ENCODE measurements at regions not wholly inside any gene's neighbourhood (a gene's known extent, or its start where the extent isn't known, plus 50 kb on each side); places are given as distances from the start of the nearest gene placed in this dataset.

- H3K4me1 Mint-ChIP-seq: no peaks in the 10 kb centered on the region
- H3K4me3 Mint-ChIP-seq: no peak overlapping the region
- no peak for DNase-seq
- H3K27ac Mint-ChIP-seq: no peak overlapping the region
- no peaks in the 10 kb centered on the region for H3K36me3 Mint-ChIP-seq (ENCODE audit: low read depth)
- no peak for TF ChIP-seq CTCF (IDR thresholded peaks at IDR 0.05)
- no peaks in the 10 kb centered on the region for H3K9me3 Mint-ChIP-seq
- no peaks in the 10 kb centered on the region for H3K27me3 Mint-ChIP-seq (ENCODE audit: low read depth, poor library complexity)
These were observed 83.9 kb downstream of the CCNA1 start for GRCh38 chr13:36516225-36516624.

- TF ChIP-seq CTCF (IDR thresholded peaks at IDR 0.05): no peak
- DNase-seq: no peak
- H3K9me3 Mint-ChIP-seq: no peaks in the 10 kb centered on the region
- H3K36me3 Mint-ChIP-seq (ENCODE audit: low read depth): no peaks in the 10 kb centered on the region
- H3K4me1 Mint-ChIP-seq: no peaks in the 10 kb centered on the region
- no peak overlapping the region for H3K4me3 Mint-ChIP-seq
- H3K27ac Mint-ChIP-seq: no peak overlapping the region
- H3K27me3 Mint-ChIP-seq (ENCODE audit: low read depth, poor library complexity): no peaks in the 10 kb centered on the region
These were observed 86.4 kb downstream of the CCNA1 start for GRCh38 chr13:36518707-36519106.

- no peak for DNase-seq
- Mint-ChIP-seq H3K27me3 (ENCODE audit: low read depth, poor library complexity) (no peaks in the 10 kb centered on the region), H3K4me1 (no peaks in the 10 kb centered on the region), H3K9me3 (no peaks in the 10 kb centered on the region), H3K4me3 (no peak overlapping the region), H3K36me3 (ENCODE audit: low read depth) (no peaks in the 10 kb centered on the region), H3K27ac (no peak overlapping the region)
- no peak for TF ChIP-seq CTCF (IDR thresholded peaks at IDR 0.05)
These were observed 87.1 kb downstream of the CCNA1 start for GRCh38 chr13:36519432-36519831.

GRCh38 chr13:36520111-36520510 is 87.8 kb downstream of the CCNA1 start:
- no peak for DNase-seq
- Mint-ChIP-seq H3K9me3 (no peaks in the 10 kb centered on the region), H3K4me1 (no peaks in the 10 kb centered on the region), H3K36me3 (ENCODE audit: low read depth) (no peaks in the 10 kb centered on the region), H3K4me3 (no peak overlapping the region), H3K27me3 (ENCODE audit: low read depth, poor library complexity) (no peaks in the 10 kb centered on the region), H3K27ac (no peak overlapping the region)
- no peak for TF ChIP-seq CTCF (IDR thresholded peaks at IDR 0.05)

GRCh38 chr13:36526897-36527296 is 94.6 kb downstream of the CCNA1 start:
- Mint-ChIP-seq H3K27ac (no peak overlapping the region), H3K4me3 (no peak overlapping the region), H3K36me3 (ENCODE audit: low read depth) (no peaks in the 10 kb centered on the region), H3K9me3 (peaks cover 4% of the 10 kb centered on the region), H3K4me1 (no peaks in the 10 kb centered on the region), H3K27me3 (ENCODE audit: low read depth, poor library complexity) (peaks cover 7% of the 10 kb centered on the region)
- DNase-seq: no peak
- no peak for TF ChIP-seq CTCF (IDR thresholded peaks at IDR 0.05)

GRCh38 chr13:36528105-36528504 is 95.8 kb downstream of the CCNA1 start:
- H3K4me1 Mint-ChIP-seq: no peaks in the 10 kb centered on the region
- no peak overlapping the region for H3K27ac Mint-ChIP-seq
- H3K9me3 Mint-ChIP-seq: peaks cover 4% of the 10 kb centered on the region
- no peak for TF ChIP-seq CTCF (IDR thresholded peaks at IDR 0.05)
- H3K27me3 Mint-ChIP-seq (ENCODE audit: low read depth, poor library complexity): peaks cover 7% of the 10 kb centered on the region
- no peak overlapping the region for H3K4me3 Mint-ChIP-seq
- DNase-seq: no peak
- no peaks in the 10 kb centered on the region for H3K36me3 Mint-ChIP-seq (ENCODE audit: low read depth)

All from nephron progenitor cell (in vitro differentiated cells).